NCI-H2227 (cell line): ENCODE measurements at regions not wholly inside any gene's neighbourhood (a gene's known extent, or its start where the extent isn't known, plus 50 kb on each side); places are given as distances from the start of the nearest gene placed in this dataset.

Experiments used
- DNase-seq: peaks from one replicate; lab custom pipeline; 2025; ENCODE audit not compliant: unreplicated experiment; lab: John Stamatoyannopoulos, UW

DNA sequence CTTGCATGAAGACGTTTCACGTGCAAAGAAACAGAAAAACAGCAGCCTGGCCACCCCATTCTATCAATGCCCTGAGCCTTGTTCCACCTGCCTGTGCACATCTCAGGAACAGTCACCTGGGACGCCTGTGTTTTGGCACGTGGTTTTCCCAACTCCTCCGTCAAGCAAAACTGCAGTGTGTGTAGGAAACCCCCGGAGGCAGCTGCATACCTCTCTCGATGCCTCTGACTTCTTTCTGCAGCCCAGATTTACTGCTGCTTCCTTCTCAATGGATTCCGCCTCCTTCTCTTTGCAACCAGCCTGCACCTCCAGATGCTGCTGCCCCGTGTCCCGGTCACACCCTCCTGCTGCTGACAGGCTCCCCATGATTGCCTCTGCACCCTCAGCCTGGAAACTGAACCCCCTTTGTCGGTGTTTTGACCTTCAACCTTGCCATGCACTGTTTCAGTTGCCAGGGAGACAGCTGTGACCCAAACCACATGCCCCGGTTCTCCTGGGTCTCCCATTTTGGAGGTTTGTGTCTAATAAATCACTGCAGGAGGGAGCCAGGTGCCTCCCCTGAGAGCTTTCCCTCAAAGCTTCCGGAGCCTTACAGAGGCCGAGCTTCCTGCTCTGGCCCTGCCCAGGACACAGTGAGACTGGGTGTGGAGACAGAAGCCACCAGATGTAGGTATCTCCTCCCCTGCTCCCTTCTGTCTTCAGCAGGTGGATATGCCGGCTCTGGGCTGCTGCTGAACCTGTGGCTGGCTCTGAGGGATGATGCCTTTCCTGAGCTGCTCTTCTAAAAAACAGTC, 395.5 kb upstream of the IRX1 start:
- DNase-seq, result no peak

DNA sequence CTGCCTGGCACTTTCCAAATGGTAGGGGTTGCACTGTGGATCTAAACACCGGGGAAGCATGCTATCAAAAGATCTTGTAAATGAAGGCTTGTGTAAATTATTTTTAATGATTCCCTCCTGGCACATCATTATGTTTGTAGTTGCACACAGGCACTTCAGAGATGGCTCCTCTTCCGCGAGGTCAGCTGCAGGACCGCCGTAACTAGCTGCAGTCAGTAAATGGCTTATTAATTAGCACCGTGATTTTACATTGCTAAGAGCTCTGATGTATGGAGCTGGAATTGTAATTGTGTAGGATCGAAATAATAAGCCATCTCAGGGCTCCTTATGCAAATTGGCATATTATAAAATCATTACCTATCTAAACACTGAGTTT, 397.6 kb upstream of the IRX1 start:
- no peak for DNase-seq

- DNase-seq, result peak; percentile 4
Observed at GRCh38 chr5:3197304-3198073, 398.1 kb upstream of the IRX1 start.

DNA sequence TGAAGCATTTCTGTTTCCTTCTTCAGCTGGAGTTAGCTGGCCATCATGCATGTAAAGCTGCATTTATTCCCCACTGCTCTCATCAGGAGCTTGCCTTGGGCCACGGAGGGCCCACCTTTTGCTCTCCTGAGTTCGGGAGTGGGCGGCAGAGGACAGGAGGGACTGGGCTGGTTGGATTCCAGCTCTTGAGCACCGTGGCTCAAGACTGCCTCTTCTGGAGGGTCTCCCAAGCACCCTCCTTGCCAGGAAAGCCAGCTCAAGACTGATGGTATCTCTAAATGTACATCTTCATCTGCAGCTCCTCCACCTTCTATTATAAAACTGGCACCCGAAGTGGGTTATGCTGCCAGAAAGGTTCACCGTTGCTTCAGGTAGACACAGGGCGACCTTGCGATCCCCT, 399.6 kb upstream of the IRX1 start:
- DNase-seq, result no peak

GRCh38 chr5:3194684-3195083, 400.9 kb upstream of the IRX1 start:
- no peak for DNase-seq

- DNase-seq, result no peak
Observed at GRCh38 chr5:3194271-3194670, 401.4 kb upstream of the IRX1 start.

- no peak for DNase-seq
Observed at GRCh38 chr5:3191585-3191984, 404.0 kb upstream of the IRX1 start.

GRCh38 chr5:3190930-3191329, 404.7 kb upstream of the IRX1 start:
- DNase-seq, result no peak

GRCh38 chr5:3190433-3190832, 405.2 kb upstream of the IRX1 start:
- no peak for DNase-seq

GRCh38 chr5:3187771-3188425, 407.7 kb upstream of the IRX1 start:
- DNase-seq, result no peak

DNA sequence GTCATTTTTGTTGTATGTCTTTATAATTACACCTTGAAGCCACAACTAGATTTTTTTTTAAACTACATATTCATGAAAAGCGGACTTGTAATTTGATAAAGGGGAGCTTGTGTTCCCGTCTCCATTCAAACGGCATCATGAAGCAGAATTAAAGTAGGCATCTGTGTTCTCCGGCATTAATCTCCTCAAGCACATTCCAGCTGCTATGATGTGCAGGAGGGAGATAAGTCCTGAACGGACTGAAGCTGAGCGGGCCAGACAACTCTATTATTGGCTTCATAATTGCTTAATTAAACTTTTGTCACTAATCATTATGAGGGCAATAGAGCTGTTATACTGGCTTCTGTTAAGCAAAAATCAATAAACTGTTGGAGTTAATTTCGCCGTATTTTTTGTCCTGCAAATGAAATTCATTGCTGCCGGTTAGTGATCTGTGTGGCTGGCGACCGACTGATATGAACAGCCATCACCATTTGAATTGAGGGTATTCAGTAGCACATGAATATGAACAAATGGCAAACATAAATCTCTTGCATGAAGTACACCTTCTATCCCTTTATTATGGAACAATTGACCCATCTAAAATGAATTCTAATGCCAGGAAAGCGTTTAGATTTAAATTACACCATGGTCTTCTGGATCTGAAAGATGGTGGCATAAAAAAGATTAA, 408.8 kb upstream of the IRX1 start:
- no peak for DNase-seq

GRCh38 chr5:3186156-3186555, 409.5 kb upstream of the IRX1 start:
- DNase-seq, result no peak

DNA sequence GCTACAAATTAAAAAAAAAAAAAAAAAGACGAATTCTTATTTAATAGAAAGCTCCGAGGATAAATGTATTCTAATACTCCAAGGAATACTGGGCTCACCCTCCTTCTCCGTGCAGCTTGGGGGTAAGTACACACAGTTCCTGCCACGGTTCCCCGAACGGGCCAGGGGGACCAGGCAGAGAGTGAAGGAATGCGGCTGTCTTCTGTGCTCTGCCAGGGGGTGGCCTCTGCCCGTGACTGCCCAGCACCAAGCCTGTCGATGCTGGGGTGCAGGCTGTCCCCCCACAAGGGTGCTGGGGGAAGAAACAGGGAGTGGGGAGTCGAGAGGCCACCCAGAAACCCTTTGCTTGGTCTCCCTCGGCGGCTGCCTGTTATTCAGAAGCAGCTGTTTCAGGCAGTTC, 410.1 kb upstream of the IRX1 start:
- no peak for DNase-seq

GRCh38 chr5:3182133-3182876, 413.3 kb upstream of the IRX1 start:
- DNase-seq, result no peak

DNA sequence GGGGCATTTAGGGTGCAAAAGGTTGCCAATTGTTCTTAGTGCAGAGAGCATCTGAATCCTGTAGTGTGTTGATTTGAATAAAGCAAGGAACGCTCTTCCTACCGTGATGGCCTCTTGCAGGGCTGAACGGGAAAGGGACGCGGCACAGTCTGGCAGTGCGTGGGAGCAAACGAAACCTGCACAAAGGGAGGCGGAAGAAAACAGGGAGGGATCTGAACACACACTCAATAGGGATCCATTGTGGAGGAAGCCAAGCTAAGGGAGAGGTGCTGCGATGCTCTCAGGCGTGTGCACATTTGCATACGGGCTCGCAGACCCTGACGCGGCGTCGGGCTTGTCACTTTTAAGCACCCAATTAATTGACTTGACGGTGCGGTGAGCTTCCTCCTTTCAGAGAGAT, 414.0 kb upstream of the IRX1 start:
- DNase-seq, result no peak

GRCh38 chr5:3180636-3181035, 415.0 kb upstream of the IRX1 start:
- no peak for DNase-seq

DNA sequence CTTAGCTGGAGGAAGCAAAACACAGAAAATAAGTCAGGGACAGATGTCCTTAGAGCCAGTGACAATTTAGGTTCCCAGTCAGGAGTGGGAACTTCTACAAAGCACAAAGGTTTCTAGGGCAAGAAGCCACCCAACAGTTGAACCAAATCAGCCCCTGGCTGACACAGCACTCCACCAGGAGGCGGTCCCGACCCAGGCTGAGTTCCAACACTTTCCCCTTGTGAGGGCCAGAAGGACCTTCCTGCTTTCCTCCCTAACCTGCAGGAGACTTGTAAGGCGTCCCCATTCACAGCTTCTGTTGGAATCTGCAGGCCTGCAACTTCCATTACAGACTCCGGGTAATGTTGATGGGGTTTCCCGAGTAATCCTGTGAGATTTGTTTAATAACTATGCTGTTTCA, 416.4 kb upstream of the IRX1 start:
- no peak for DNase-seq

DNA sequence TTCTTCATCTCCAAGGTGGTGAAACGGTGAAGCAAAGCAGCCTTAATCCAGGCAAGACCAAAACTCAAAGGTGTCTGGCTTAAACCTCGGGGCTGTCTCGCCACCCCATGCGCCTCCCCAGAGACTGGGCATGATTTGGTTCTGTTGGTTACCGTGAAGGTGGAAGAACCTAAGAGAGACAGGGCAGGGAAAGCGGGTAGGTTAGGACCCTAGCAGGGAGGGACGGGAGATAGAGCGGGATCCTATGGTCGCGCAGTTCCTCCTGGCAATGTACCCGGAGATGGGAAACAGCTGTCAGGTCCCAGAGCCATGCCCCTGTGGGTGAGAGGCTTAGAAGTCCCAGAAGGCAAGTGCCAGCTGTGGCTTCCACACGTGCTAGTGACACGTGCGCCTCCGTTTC, 418.3 kb upstream of the IRX1 start:
- DNase-seq, result no peak

- DNase-seq, result no peak
Observed at GRCh38 chr5:3175416-3175815, 420.2 kb upstream of the IRX1 start.

GRCh38 chr5:3167473-3167872, 416.0 kb upstream of the IRX2 start:
- DNase-seq, result no peak

DNA sequence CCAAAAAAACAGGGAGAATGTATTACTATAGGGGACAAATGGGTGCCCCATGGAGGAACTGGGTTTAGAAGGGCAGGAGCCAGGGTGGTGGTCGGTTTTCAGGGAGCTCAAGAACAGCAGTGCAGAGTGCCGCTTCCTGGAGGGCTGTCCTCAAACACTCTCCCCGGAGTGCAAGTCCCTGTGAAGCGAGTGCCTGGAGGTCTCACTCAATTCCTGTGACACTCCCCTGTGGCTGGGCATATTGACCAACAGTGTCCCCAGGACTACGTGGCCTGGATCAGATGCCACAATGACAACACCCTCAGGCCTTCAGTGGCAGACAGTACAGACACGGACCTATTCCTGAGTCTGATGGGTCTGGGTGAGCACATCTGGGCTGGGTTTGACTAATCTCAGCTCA, 412.1 kb upstream of the IRX2 start:
- no peak for DNase-seq
